ENCODE measurements at regions not wholly inside any gene's neighbourhood (a gene's known extent, or its start where the extent isn't known, plus 50 kb on each side); places are given as distances from the start of the nearest gene placed in this dataset.
"Not testable (repeated sequence)": the region's sequence is repeated elsewhere in the genome, so short reads cannot be mapped to it uniquely, and the experiment has no call there.

GRCh38 chr4:66554826-66555225, 884.5 kb upstream of the EPHA5 start:
- DNase-seq (ENCODE audit: low read depth): no peak

- not testable (repeated sequence) for DNase-seq (ENCODE audit: low read depth)
Measured at GRCh38 chr4:66545301-66545700, 875.0 kb upstream of the EPHA5 start.

- DNase-seq (ENCODE audit: low read depth): no peak
Measured at GRCh38 chr4:66544281-66544680, 874.0 kb upstream of the EPHA5 start.

- DNase-seq (ENCODE audit: low read depth): no peak
Measured at GRCh38 chr4:66539745-66540144, 869.5 kb upstream of the EPHA5 start.

- DNase-seq (ENCODE audit: low read depth): no peak
Measured at GRCh38 chr4:66524781-66525180, 854.5 kb upstream of the EPHA5 start.

- no peak for DNase-seq (ENCODE audit: low read depth)
Measured at GRCh38 chr4:66522244-66522643, 852.0 kb upstream of the EPHA5 start.

GRCh38 chr4:66516940-66517339, 846.7 kb upstream of the EPHA5 start:
- no peak for DNase-seq (ENCODE audit: low read depth)

GRCh38 chr4:66506985-66507384, 836.7 kb upstream of the EPHA5 start:
- no peak for DNase-seq (ENCODE audit: low read depth)

- DNase-seq (ENCODE audit: low read depth): no peak
Measured at GRCh38 chr4:66501997-66502396, 831.7 kb upstream of the EPHA5 start.

- DNase-seq (ENCODE audit: low read depth): no peak
Measured at GRCh38 chr4:66490729-66491128, 820.4 kb upstream of the EPHA5 start.

- DNase-seq (ENCODE audit: low read depth): no peak
Measured at GRCh38 chr4:66489783-66490452, 819.6 kb upstream of the EPHA5 start.

GRCh38 chr4:66489370-66489769, 819.1 kb upstream of the EPHA5 start:
- no peak for DNase-seq (ENCODE audit: low read depth)

GRCh38 chr4:66486068-66486467, 815.8 kb upstream of the EPHA5 start:
- no peak for DNase-seq (ENCODE audit: low read depth)

- no peak for DNase-seq (ENCODE audit: low read depth)
Measured at GRCh38 chr4:66482186-66482585, 811.9 kb upstream of the EPHA5 start.

- DNase-seq (ENCODE audit: low read depth): no peak
Measured at GRCh38 chr4:66475596-66475995, 805.3 kb upstream of the EPHA5 start.

GRCh38 chr4:66465111-66465510, 794.8 kb upstream of the EPHA5 start:
- DNase-seq (ENCODE audit: low read depth): no peak

GRCh38 chr4:66462890-66463289, 792.6 kb upstream of the EPHA5 start:
- not testable (repeated sequence) for DNase-seq (ENCODE audit: low read depth)

- no peak for DNase-seq (ENCODE audit: low read depth)
Measured at GRCh38 chr4:66451741-66452140, 781.5 kb upstream of the EPHA5 start.

- DNase-seq (ENCODE audit: low read depth): no peak
Measured at GRCh38 chr4:66443008-66443407, 772.7 kb upstream of the EPHA5 start.

- DNase-seq (ENCODE audit: low read depth): no peak
Measured at GRCh38 chr4:66439508-66439907, 769.2 kb upstream of the EPHA5 start.

GRCh38 chr4:66433706-66434105, 763.4 kb upstream of the EPHA5 start:
- no peak for DNase-seq (ENCODE audit: low read depth)

- DNase-seq (ENCODE audit: low read depth): no peak
Measured at GRCh38 chr4:66430856-66431255, 760.6 kb upstream of the EPHA5 start.

- DNase-seq (ENCODE audit: low read depth): no peak
Measured at GRCh38 chr4:66429276-66429675, 759.0 kb upstream of the EPHA5 start.

GRCh38 chr4:66416425-66416824, 746.1 kb upstream of the EPHA5 start:
- DNase-seq (ENCODE audit: low read depth): no peak

GRCh38 chr4:66404141-66404540, 733.9 kb upstream of the EPHA5 start:
- no peak for DNase-seq (ENCODE audit: low read depth)

Measured in stimulated activated CD8-positive, alpha-beta memory T cell treated with anti-CD3 and anti-CD28 coated beads, Interleukin-7, amount 100 ng/mL, for 24 hours (primary cell).